ENCODE measurements at regions not wholly inside any gene's neighbourhood (a gene's known extent, or its start where the extent isn't known, plus 50 kb on each side); places are given as distances from the start of the nearest gene placed in this dataset.

DNA sequence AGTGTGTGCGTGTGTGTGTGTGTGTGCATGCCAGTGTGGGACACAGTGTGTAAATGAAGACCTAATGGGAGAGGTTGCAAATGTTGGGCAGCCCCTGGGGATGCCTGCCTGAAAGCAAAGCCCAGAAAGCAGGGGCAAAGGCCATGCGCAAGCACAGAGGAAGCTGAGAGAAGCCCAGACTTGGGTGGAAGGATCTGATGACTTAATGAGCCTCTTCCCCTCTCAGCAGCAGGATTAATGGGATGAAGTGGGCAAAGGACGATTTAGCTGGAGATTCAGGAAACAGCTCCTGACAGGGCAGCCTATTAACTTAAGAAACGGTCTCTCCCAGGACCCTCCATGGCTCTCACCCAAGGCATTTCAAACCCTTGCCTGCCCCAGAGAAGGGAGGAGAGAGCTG is 107.3 kb downstream of the EFNB1 start:
- no peak for DNase-seq (ENCODE audit: low read depth in 2 of 2)
- Histone ChIP-seq H3K9me3 (ENCODE audit: control insufficient read depth, insufficient read depth, low read depth, low read length) (no peaks in the 10 kb centered on the region), H3K27me3 (ENCODE audit: control insufficient read depth, insufficient read depth, low read length) (no peaks in the 10 kb centered on the region), H3K79me2 (ENCODE audit: control insufficient read depth, insufficient read depth, low read length) (no peaks in the 10 kb centered on the region), H3K4me2 (ENCODE audit: extremely low read depth, insufficient read depth, low read length) (peak overlapping the region; percentile 25), H2AFZ (ENCODE audit: low read length) (no peak overlapping the region), H3K4me1 (ENCODE audit: control insufficient read depth, extremely low read depth, insufficient read depth, low read length) (peaks cover 14% of the 10 kb centered on the region), H3K27ac (ENCODE audit: insufficient read depth, low read length) (peak overlapping the region; percentile 20), H3K36me3 (ENCODE audit: control insufficient read depth, insufficient read depth, low read length) (no peaks in the 10 kb centered on the region), H4K20me1 (ENCODE audit: control insufficient read depth, extremely low read depth, insufficient read depth, low read length) (no peaks in the 10 kb centered on the region), H3K4me3 (replicated peaks in 1 of 4; ENCODE audit: control extremely low read depth in 1 of 4, insufficient read depth in 1 of 4, low read depth in 3 of 4, low read length in 4 of 4) (no peak overlapping the region), H3K9ac (ENCODE audit: insufficient read depth, low read length) (no peak overlapping the region)
- TF ChIP-seq, protein P1, sequence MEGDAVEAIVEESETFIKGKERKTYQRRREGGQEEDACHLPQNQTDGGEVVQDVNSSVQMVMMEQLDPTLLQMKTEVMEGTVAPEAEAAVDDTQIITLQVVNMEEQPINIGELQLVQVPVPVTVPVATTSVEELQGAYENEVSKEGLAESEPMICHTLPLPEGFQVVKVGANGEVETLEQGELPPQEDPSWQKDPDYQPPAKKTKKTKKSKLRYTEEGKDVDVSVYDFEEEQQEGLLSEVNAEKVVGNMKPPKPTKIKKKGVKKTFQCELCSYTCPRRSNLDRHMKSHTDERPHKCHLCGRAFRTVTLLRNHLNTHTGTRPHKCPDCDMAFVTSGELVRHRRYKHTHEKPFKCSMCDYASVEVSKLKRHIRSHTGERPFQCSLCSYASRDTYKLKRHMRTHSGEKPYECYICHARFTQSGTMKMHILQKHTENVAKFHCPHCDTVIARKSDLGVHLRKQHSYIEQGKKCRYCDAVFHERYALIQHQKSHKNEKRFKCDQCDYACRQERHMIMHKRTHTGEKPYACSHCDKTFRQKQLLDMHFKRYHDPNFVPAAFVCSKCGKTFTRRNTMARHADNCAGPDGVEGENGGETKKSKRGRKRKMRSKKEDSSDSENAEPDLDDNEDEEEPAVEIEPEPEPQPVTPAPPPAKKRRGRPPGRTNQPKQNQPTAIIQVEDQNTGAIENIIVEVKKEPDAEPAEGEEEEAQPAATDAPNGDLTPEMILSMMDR (conservative IDR thresholded peaks at IDR 0.05 in 1 of 2, IDR thresholded peaks at IDR 0.05 in 1 of 2; ENCODE audit: low read depth in 1 of 2, low read length in 2 of 2): no peak
- TF ChIP-seq EZH2 (IDR thresholded peaks at IDR 0.05; ENCODE audit: low read length, missing control alignments): no peak

DNA sequence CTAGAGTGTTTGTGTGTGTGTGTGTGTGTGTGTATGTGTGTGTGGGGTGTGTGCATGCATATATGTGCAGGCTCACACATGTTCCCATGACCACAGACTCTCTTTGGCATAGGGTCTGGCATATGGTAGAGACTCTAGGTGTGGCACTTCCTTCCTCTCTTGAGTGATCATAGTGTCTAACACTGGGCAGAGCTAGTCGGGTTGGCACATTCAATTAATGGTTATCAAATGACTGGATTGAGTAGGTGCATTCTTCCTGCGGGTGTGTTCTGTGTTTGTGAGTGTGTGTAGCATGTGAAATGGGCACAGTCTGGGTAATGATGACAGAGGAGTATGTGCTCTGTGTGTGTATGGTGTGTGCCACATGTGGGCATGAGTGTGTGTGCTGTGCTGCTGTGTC is 106.5 kb downstream of the EFNB1 start:
- H3K4me3 ChIP-seq (replicated peaks in 1 of 4; ENCODE audit: control extremely low read depth in 1 of 4, insufficient read depth in 1 of 4, low read depth in 3 of 4, low read length in 4 of 4): no peak overlapping the region

DNA sequence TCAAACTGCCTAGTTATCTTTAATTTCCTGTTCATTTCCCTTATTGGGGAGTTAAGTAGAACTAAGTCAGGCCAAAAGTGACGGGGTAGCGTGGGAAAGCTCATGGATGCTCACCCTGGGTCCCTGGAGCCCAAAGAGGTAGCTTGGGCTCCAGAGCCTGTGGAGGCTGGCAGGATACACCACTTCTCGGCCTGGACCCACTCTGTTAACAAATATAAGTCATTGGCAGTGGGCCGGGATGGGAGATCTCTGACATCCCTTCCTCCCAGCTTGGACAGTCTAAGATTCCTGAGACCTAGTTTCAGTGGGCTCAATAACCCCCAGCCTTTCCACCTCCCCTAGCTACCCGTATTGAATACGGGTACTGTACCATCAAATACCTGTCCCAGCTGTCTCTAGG is 106.1 kb downstream of the EFNB1 start:
- Histone ChIP-seq H3K9ac (ENCODE audit: insufficient read depth, low read length) (no peak overlapping the region), H3K79me2 (ENCODE audit: control insufficient read depth, insufficient read depth, low read length) (no peaks in the 10 kb centered on the region), H3K4me3 (replicated peaks in 1 of 4; ENCODE audit: control extremely low read depth in 1 of 4, insufficient read depth in 1 of 4, low read depth in 3 of 4, low read length in 4 of 4) (no peak overlapping the region), H4K20me1 (ENCODE audit: control insufficient read depth, extremely low read depth, insufficient read depth, low read length) (no peaks in the 10 kb centered on the region), H3K27me3 (ENCODE audit: control insufficient read depth, insufficient read depth, low read length) (no peaks in the 10 kb centered on the region), H3K4me2 (ENCODE audit: extremely low read depth, insufficient read depth, low read length) (no peak overlapping the region), H3K27ac (ENCODE audit: insufficient read depth, low read length) (no peak overlapping the region), H3K36me3 (ENCODE audit: control insufficient read depth, insufficient read depth, low read length) (no peaks in the 10 kb centered on the region), H3K4me1 (ENCODE audit: control insufficient read depth, extremely low read depth, insufficient read depth, low read length) (peaks cover 14% of the 10 kb centered on the region), H3K9me3 (ENCODE audit: control insufficient read depth, insufficient read depth, low read depth, low read length) (no peaks in the 10 kb centered on the region), H2AFZ (ENCODE audit: low read length) (no peak overlapping the region)
- TF ChIP-seq, protein P1 (conservative IDR thresholded peaks at IDR 0.05 in 1 of 2, IDR thresholded peaks at IDR 0.05 in 1 of 2; ENCODE audit: low read depth in 1 of 2, low read length in 2 of 2): no peak
- TF ChIP-seq EZH2 (IDR thresholded peaks at IDR 0.05; ENCODE audit: low read length, missing control alignments): no peak
- DNase-seq (ENCODE audit: low read depth in 2 of 2): no peak

More for the DNA sequence above, 106.5 kb downstream of the EFNB1 start:
- Histone ChIP-seq H4K20me1 (ENCODE audit: control insufficient read depth, extremely low read depth, insufficient read depth, low read length) (no peaks in the 10 kb centered on the region), H3K4me1 (ENCODE audit: control insufficient read depth, extremely low read depth, insufficient read depth, low read length) (peaks cover 14% of the 10 kb centered on the region), H3K4me2 (ENCODE audit: extremely low read depth, insufficient read depth, low read length) (no peak overlapping the region), H3K27me3 (ENCODE audit: control insufficient read depth, insufficient read depth, low read length) (no peaks in the 10 kb centered on the region), H3K36me3 (ENCODE audit: control insufficient read depth, insufficient read depth, low read length) (no peaks in the 10 kb centered on the region), H3K79me2 (ENCODE audit: control insufficient read depth, insufficient read depth, low read length) (no peaks in the 10 kb centered on the region), H3K9ac (ENCODE audit: insufficient read depth, low read length) (no peak overlapping the region), H2AFZ (ENCODE audit: low read length) (no peak overlapping the region), H3K9me3 (ENCODE audit: control insufficient read depth, insufficient read depth, low read depth, low read length) (no peaks in the 10 kb centered on the region), H3K27ac (ENCODE audit: insufficient read depth, low read length) (no peak overlapping the region)
- TF ChIP-seq, protein P1 (conservative IDR thresholded peaks at IDR 0.05 in 1 of 2, IDR thresholded peaks at IDR 0.05 in 1 of 2; ENCODE audit: low read depth in 1 of 2, low read length in 2 of 2): no peak
- TF ChIP-seq EZH2 (IDR thresholded peaks at IDR 0.05; ENCODE audit: low read length, missing control alignments): no peak
- DNase-seq (ENCODE audit: low read depth in 2 of 2): no peak
